Testis (tissue), 2 donors: ENCODE measurements at regions not wholly inside any gene's neighbourhood (a gene's known extent, or its start where the extent isn't known, plus 50 kb on each side); places are given as distances from the start of the nearest gene placed in this dataset.
A peak's percentile ranks its signal among the peaks of the same experiment; 100 is the strongest.

Source experiments
- DNase-seq: peaks from one replicate; pipeline ENCODE4 v3.0.0-alpha.2; 2019
- H3K27ac ChIP-seq, 2 donors: fragments of 200-600 bp; sonication (generic); one replicate each; pipeline ENCODE4 v1.5.1; 2019
- H3K27me3 ChIP-seq: fragments of 200-600 bp; sonication (generic); one replicate; pipeline ENCODE4 v1.5.1; 2019
- H3K36me3 ChIP-seq: fragments of 200-600 bp; sonication (generic); one replicate; pipeline ENCODE4 v1.5.1; 2017; ENCODE audit warnings: low read depth; ENCODE audit errors: missing control alignments
- H3K4me1 ChIP-seq: fragments of 200-600 bp; sonication (generic); one replicate; pipeline ENCODE4 v1.5.1; 2019
- H3K4me3 ChIP-seq, 2 donors: fragments of 200-600 bp; sonication (generic); one replicate each; pipeline ENCODE4 v1.5.1; 2017 to 2019
- H3K9me3 ChIP-seq: fragments of 200-600 bp; sonication (generic); one replicate; pipeline ENCODE4 v1.5.1; 2017
- CTCF ChIP-seq, 3 experiments: fragments of 450-650 bp in 2 of 3; fragments of 200-600 bp in 1 of 3; sonication (generic) in 1 of 3; IDR thresholded peaks; one replicate each; pipeline ENCODE4 v1.5.1; 2016 to 2019; ENCODE audit warnings: antibody characterized with exemption in 3 of 3, mild to moderate bottlenecking in 2 of 3, moderate library complexity in 1 of 3
- POLR2A ChIP-seq: fragments of 450-650 bp; IDR thresholded peaks from one replicate; pipeline ENCODE4 v1.6.1; 2017; ENCODE audit warnings: antibody characterized with exemption, mild to moderate bottlenecking, moderate library complexity
- WGBS, 2 donors: methylation state at CpG; one replicate each; pipeline ENCODE4 v1.1.5; 2018; 5-methylcytosine and 5-hydroxymethylcytosine counted together
- intact Hi-C: fragments of 100-400 bp; cut with DNase I; formaldehyde crosslinking; loops from one replicate; pipeline ENCODE4 v1.15.1; 2023; ENCODE audit warnings: low total_unique reads
- small RNA-seq, 2 donors: library from RNA; depleted of rRNA; stranded (forward); fragments of <200 nt; gene quantifications; one replicate each; pipeline ENCODE3, GENCODE V24; 2016

- no peak overlapping the region for H3K27ac ChIP-seq
- no peak overlapping the region for H3K4me3 ChIP-seq
- intact Hi-C loops: no loop called here
- no peaks in the 10 kb centered on the region for H3K9me3 ChIP-seq
- H3K36me3 ChIP-seq: no peaks in the 10 kb centered on the region
- no peak for DNase-seq
- peaks cover 3% of the 10 kb centered on the region for H3K4me1 ChIP-seq
- TF ChIP-seq CTCF (IDR thresholded peaks at IDR 0.05) (no peak), POLR2A (no peak)
- 28 to 30% methylated on average over 4 of the region's 4 CpGs for WGBS, 2 donors
- H3K27me3 ChIP-seq: no peaks in the 10 kb centered on the region
Measured at GRCh38 chr3:67706934-67707333, 52.5 kb upstream of the SUCLG2 start.

- H3K27me3 ChIP-seq: no peaks in the 10 kb centered on the region
- no peak for DNase-seq
- H3K9me3 ChIP-seq: no peaks in the 10 kb centered on the region
- intact Hi-C loops: no loop called here
- H3K27ac ChIP-seq: no peak overlapping the region
- H3K36me3 ChIP-seq: no peaks in the 10 kb centered on the region
- H3K4me1 ChIP-seq: peaks cover 3% of the 10 kb centered on the region
- 68 to 74% methylated on average over 4 of the region's 4 CpGs for WGBS, 2 donors
- H3K4me3 ChIP-seq: peak overlapping the region in 1 of 2 donors; percentile 3
- TF ChIP-seq CTCF (IDR thresholded peaks at IDR 0.05): no peak
- no peak for TF ChIP-seq POLR2A
Measured at GRCh38 chr3:67704322-67704721, 49.9 kb upstream of the SUCLG2 start.

Small RNA genes lying in the stretch of these regions (small RNA-seq; reads per million reads assigned to genes)
- 0 reads per million in 2 donors for gene AC107626.1
